Spinal cord (tissue), 9 donors: ENCODE measurements at regions not wholly inside any gene's neighbourhood (a gene's known extent, or its start where the extent isn't known, plus 50 kb on each side); places are given as distances from the start of the nearest gene placed in this dataset.

Source experiments
- DNase-seq, 6 donors: peaks; one replicate each; pipeline versions ENCODE4 v3.0.0 to v3.0.0-alpha.2; 2013 to 2015; ENCODE audit warnings: low spot score in 6 of 6, low read depth in 4 of 6
- H3K27ac ChIP-seq: one replicate; pipeline ENCODE4 v1.5.1; 2013; ENCODE audit warnings: low read depth, low read length, control low read depth
- H3K27me3 ChIP-seq: one replicate; pipeline ENCODE4 v1.6.1; 2013; ENCODE audit warnings: low read length; ENCODE audit not compliant: control insufficient read depth, insufficient read depth
- H3K36me3 ChIP-seq: one replicate; pipeline ENCODE4 v1.6.1; 2013; ENCODE audit warnings: low read length; ENCODE audit not compliant: control insufficient read depth, insufficient read depth
- H3K4me1 ChIP-seq: one replicate; pipeline ENCODE4 v1.6.1; 2013; ENCODE audit warnings: low read length; ENCODE audit not compliant: control insufficient read depth, insufficient read depth
- H3K4me3 ChIP-seq: one replicate; pipeline ENCODE4 v1.5.1; 2013; ENCODE audit warnings: low read depth, low read length, control low read depth
- H3K9me3 ChIP-seq: one replicate; pipeline ENCODE4 v1.6.1; 2013; ENCODE audit warnings: low read length; ENCODE audit not compliant: control insufficient read depth, insufficient read depth
- WGBS: methylation state at CpG from one replicate; pipeline ENCODE4 v1.1.5; 2013; ENCODE audit warnings: missing lambda C conversion rate; ENCODE audit not compliant: insufficient coverage; 5-methylcytosine and 5-hydroxymethylcytosine counted together
- donor health status: healthy.

- no peak overlapping the region for H3K27ac ChIP-seq
- WGBS, result no CpG with 5 or more reads among the region's 4 CpGs
- H3K4me1 ChIP-seq, result peaks cover 15% of the 10 kb centered on the region
- H3K36me3 ChIP-seq, result no peaks in the 10 kb centered on the region
- no peak for DNase-seq
- H3K27me3 ChIP-seq, result no peaks in the 10 kb centered on the region
- H3K9me3 ChIP-seq, result no peaks in the 10 kb centered on the region
- H3K4me3 ChIP-seq, result no peak overlapping the region
These were observed 117.3 kb upstream of the NEO1 start for GRCh38 chr15:72934921-72935320.

- Histone ChIP-seq H3K27me3 (no peaks in the 10 kb centered on the region), H3K9me3 (no peaks in the 10 kb centered on the region), H3K4me3 (no peak overlapping the region), H3K4me1 (peaks cover 6% of the 10 kb centered on the region), H3K27ac (no peak overlapping the region), H3K36me3 (no peaks in the 10 kb centered on the region)
- 100% methylated on average over 3 of the region's 3 CpGs for WGBS
- DNase-seq, result peak in 1 of 6 donors; percentile 66
These were observed 118.3 kb upstream of the NEO1 start for GRCh38 chr15:72933976-72934375.

- H3K4me3 ChIP-seq, result no peak overlapping the region
- 34% methylated on average over 3 of the region's 3 CpGs for WGBS
- DNase-seq, result no peak
- peaks cover 3% of the 10 kb centered on the region for H3K4me1 ChIP-seq
- no peaks in the 10 kb centered on the region for H3K27me3 ChIP-seq
- no peaks in the 10 kb centered on the region for H3K36me3 ChIP-seq
- H3K9me3 ChIP-seq, result no peaks in the 10 kb centered on the region
- no peak overlapping the region for H3K27ac ChIP-seq
These were observed 119.8 kb upstream of the NEO1 start for GRCh38 chr15:72932472-72932871.

- Histone ChIP-seq H3K4me1 (peaks cover 1% of the 10 kb centered on the region), H3K27me3 (no peaks in the 10 kb centered on the region), H3K36me3 (no peaks in the 10 kb centered on the region), H3K4me3 (no peak overlapping the region), H3K27ac (no peak overlapping the region), H3K9me3 (no peaks in the 10 kb centered on the region)
- no peak for DNase-seq
- 100% methylated on average over 2 of the region's 2 CpGs for WGBS
These were observed 124.8 kb upstream of the NEO1 start for GRCh38 chr15:72927451-72927850.

GRCh38 chr15:72925661-72926060 is 126.6 kb upstream of the NEO1 start:
- DNase-seq, result no peak
- 90% methylated on average over 2 of the region's 2 CpGs for WGBS
- Histone ChIP-seq H3K27me3 (no peaks in the 10 kb centered on the region), H3K4me3 (no peak overlapping the region), H3K36me3 (no peaks in the 10 kb centered on the region), H3K4me1 (no peaks in the 10 kb centered on the region), H3K27ac (no peak overlapping the region), H3K9me3 (no peaks in the 10 kb centered on the region)

GRCh38 chr15:72923289-72923688 is 129.0 kb upstream of the NEO1 start:
- Histone ChIP-seq H3K36me3 (no peaks in the 10 kb centered on the region), H3K4me3 (no peak overlapping the region), H3K27me3 (no peaks in the 10 kb centered on the region), H3K27ac (no peak overlapping the region), H3K4me1 (no peaks in the 10 kb centered on the region), H3K9me3 (no peaks in the 10 kb centered on the region)
- DNase-seq, result no peak
- WGBS, result 52% methylated on average over 3 of the region's 5 CpGs

- Histone ChIP-seq H3K27me3 (no peaks in the 10 kb centered on the region), H3K4me3 (no peak overlapping the region), H3K36me3 (no peaks in the 10 kb centered on the region), H3K9me3 (no peaks in the 10 kb centered on the region), H3K4me1 (no peaks in the 10 kb centered on the region), H3K27ac (no peak overlapping the region)
- peak in 1 of 6 donors; percentile 67 for DNase-seq
These were observed 131.7 kb upstream of the NEO1 start for GRCh38 chr15:72920551-72920950.

- Histone ChIP-seq H3K27ac (no peak overlapping the region), H3K4me3 (no peak overlapping the region), H3K36me3 (no peaks in the 10 kb centered on the region), H3K27me3 (no peaks in the 10 kb centered on the region), H3K9me3 (no peaks in the 10 kb centered on the region), H3K4me1 (no peaks in the 10 kb centered on the region)
- no CpG with 5 or more reads among the region's 5 CpGs for WGBS
- DNase-seq, result no peak
These were observed 132.3 kb upstream of the NEO1 start for GRCh38 chr15:72919936-72920465.

- no peaks in the 10 kb centered on the region for H3K36me3 ChIP-seq
- H3K4me3 ChIP-seq, result no peak overlapping the region
- DNase-seq, result peak in 1 of 6 donors; percentile 16
- no peaks in the 10 kb centered on the region for H3K4me1 ChIP-seq
- no peaks in the 10 kb centered on the region for H3K27me3 ChIP-seq
- H3K27ac ChIP-seq, result no peak overlapping the region
- no peaks in the 10 kb centered on the region for H3K9me3 ChIP-seq
- WGBS, result 95% methylated on average over 2 of the region's 2 CpGs
These were observed 133.3 kb upstream of the ADPGK start for GRCh38 chr15:72916897-72917296.

GRCh38 chr15:72916378-72916777 is 132.8 kb upstream of the ADPGK start:
- H3K9me3 ChIP-seq, result no peaks in the 10 kb centered on the region
- peak in 1 of 6 donors; percentile 15 for DNase-seq

More at GRCh38 chr15:72916378-72916777, 132.8 kb upstream of the ADPGK start:
- Histone ChIP-seq H3K4me1 (no peaks in the 10 kb centered on the region), H3K4me3 (no peak overlapping the region), H3K27me3 (no peaks in the 10 kb centered on the region), H3K36me3 (no peaks in the 10 kb centered on the region), H3K27ac (no peak overlapping the region)
- 92% methylated on average over 1 of the region's 2 CpGs for WGBS
